Peyer's patch (tissue), 4 donors: ENCODE measurements at regions not wholly inside any gene's neighbourhood (a gene's known extent, or its start where the extent isn't known, plus 50 kb on each side); places are given as distances from the start of the nearest gene placed in this dataset.

Source experiments
- DNase-seq, 3 donors: peaks; one replicate each; pipeline ENCODE4 v3.0.0-alpha.2; 2017 to 2019
- H3K27ac ChIP-seq, 4 donors: fragments of 200-600 bp; sonication (generic); one replicate each; pipeline ENCODE4 v1.5.1; 2016 to 2019
- H3K27me3 ChIP-seq, 2 donors: fragments of 200-600 bp; sonication (generic); one replicate each; pipeline ENCODE4 v1.5.1; 2019
- H3K36me3 ChIP-seq, 3 donors: fragments of 200-600 bp; sonication (generic); one replicate each; pipeline ENCODE4 v1.5.1; 2016 to 2019
- H3K4me1 ChIP-seq, 4 donors: fragments of 200-600 bp; sonication (generic); one replicate each; pipeline ENCODE4 v1.5.1; 2016 to 2019
- H3K4me3 ChIP-seq, 4 donors: fragments of 200-600 bp; sonication (generic); 1 replicate in 3 of 4; 2 replicates in 1 of 4; pipeline ENCODE4 v1.5.1; 2016 to 2019; ENCODE audit warnings: mild to moderate bottlenecking in 1 of 4
- H3K9me3 ChIP-seq, 4 donors: fragments of 200-600 bp; sonication (generic); one replicate each; pipeline ENCODE4 v1.5.1; 2016 to 2019; ENCODE audit warnings: mild to moderate bottlenecking in 1 of 4
- CTCF ChIP-seq, 6 experiments: fragments of 450-650 bp in 4 of 6; fragments of 200-600 bp in 2 of 6; sonication (generic) in 1 of 6; IDR thresholded peaks; one replicate each; pipeline ENCODE4 v1.5.1; 2017 to 2019; ENCODE audit warnings: antibody characterized with exemption in 6 of 6, mild to moderate bottlenecking in 3 of 6, moderate library complexity in 1 of 6
- POLR2A ChIP-seq, 2 donors: fragments of 450-650 bp; IDR thresholded peaks; one replicate each; pipeline ENCODE4 v1.5.1; 2017; ENCODE audit warnings: antibody characterized with exemption in 2 of 2, mild to moderate bottlenecking in 2 of 2, moderate library complexity in 2 of 2

DNA sequence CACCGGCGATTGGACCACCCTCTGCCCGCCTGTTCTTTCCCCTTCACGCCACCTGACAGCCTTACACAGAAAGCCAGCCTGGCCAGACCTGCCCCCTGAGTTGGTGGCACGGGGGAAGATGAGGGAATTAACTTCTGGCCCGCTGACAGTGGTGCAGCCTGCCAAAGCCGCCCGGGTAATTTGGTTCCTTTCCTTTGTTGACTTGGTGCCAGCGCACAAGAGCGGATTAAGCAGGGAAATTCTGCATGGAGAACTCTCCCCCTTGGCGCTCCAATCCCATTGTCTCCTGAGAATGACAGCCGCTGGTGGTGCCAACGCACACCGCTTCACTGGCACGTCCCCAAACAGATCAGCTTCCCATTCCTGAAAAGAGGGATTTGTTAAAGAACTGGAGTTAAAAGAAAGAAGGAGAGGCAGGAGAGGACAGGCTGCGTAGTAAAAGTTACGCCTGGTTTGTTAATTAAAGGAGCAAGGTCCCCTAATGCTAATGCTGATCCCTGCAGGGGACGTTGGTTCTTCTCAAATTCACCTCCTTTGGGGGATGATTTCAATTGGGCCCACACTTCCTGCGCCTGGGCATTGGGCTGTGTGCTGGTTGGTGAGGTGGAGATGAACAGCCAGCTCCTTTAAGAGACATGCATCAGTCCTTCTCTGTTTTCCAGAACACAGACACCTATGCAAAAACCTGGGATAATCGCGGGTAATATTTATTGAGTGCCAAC, 286.8 kb downstream of the MYCN start:
- Histone ChIP-seq H3K27me3 (no peaks in the 10 kb centered on the region), H3K4me3 (no peak overlapping the region), H3K4me1 (no peaks in the 10 kb centered on the region), H3K27ac (no peak overlapping the region), H3K9me3 (no peaks in the 10 kb centered on the region), H3K36me3 (no peaks in the 10 kb centered on the region)
- DNase-seq: no peak
- TF ChIP-seq CTCF (IDR thresholded peaks at IDR 0.05) (no peak), POLR2A (IDR thresholded peaks at IDR 0.05) (no peak)

GRCh38 chr2:16226381-16226780, 286.0 kb downstream of the MYCN start:
- no peak overlapping the region for H3K4me3 ChIP-seq
- no peak for DNase-seq
- no peaks in the 10 kb centered on the region for H3K27me3 ChIP-seq
- H3K9me3 ChIP-seq: no peaks in the 10 kb centered on the region
- no peaks in the 10 kb centered on the region for H3K4me1 ChIP-seq
- no peak overlapping the region for H3K27ac ChIP-seq
- no peaks in the 10 kb centered on the region for H3K36me3 ChIP-seq
- TF ChIP-seq POLR2A (IDR thresholded peaks at IDR 0.05) (no peak), CTCF (IDR thresholded peaks at IDR 0.05) (no peak)

DNA sequence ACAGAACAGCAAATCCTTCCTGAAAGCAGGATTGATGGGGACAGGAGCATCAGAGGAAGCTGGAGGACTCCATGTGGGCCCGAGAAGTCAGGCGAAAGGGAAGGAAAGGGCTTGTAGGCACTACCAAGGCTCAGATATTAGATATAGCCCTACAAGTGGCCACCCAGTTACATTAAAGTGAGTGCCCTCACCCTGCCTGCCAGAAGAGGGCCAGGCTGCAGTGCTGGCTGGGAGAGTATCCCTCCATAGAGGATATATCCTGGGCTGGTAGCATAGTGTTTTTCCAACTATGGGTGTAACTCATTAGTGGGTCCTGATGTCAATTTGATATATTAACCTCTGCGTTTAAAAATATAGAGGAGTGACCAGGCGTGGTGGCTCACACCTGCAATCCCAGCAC, 285.2 kb downstream of the MYCN start:
- DNase-seq: no peak
- no peaks in the 10 kb centered on the region for H3K4me1 ChIP-seq
- no peak for TF ChIP-seq POLR2A (IDR thresholded peaks at IDR 0.05)
- TF ChIP-seq CTCF (IDR thresholded peaks at IDR 0.05): no peak
- H3K36me3 ChIP-seq: no peaks in the 10 kb centered on the region
- no peak overlapping the region for H3K4me3 ChIP-seq
- H3K9me3 ChIP-seq: no peaks in the 10 kb centered on the region
- H3K27me3 ChIP-seq: no peaks in the 10 kb centered on the region
- H3K27ac ChIP-seq: no peak overlapping the region

DNA sequence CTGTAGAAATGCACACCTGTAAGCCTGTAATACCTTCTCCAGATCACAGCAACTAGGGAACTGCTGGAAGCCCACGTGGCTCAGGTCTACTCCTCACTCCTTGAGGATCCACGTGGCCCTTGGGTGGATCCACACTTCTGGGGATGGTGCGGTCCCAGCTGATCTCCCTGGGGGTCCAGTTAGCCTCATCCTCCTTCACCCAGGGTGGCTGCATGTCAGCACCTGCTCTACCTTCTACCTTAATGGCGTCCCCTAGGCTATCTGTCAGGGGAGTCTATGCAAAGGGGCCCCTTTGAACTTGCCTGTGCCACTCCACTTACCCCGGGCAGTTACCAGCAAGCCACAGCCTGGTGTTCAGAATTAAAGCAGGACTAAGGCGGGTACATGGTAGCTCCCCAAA, 284.7 kb downstream of the MYCN start:
- no peak for TF ChIP-seq CTCF (IDR thresholded peaks at IDR 0.05)
- TF ChIP-seq POLR2A (IDR thresholded peaks at IDR 0.05): no peak

GRCh38 chr2:16224298-16225045, 284.1 kb downstream of the MYCN start:
- H3K27me3 ChIP-seq: no peaks in the 10 kb centered on the region
- no peak overlapping the region for H3K27ac ChIP-seq
- no peaks in the 10 kb centered on the region for H3K9me3 ChIP-seq
- no peak for DNase-seq
- H3K4me3 ChIP-seq: no peak overlapping the region
- no peaks in the 10 kb centered on the region for H3K36me3 ChIP-seq
- TF ChIP-seq CTCF (IDR thresholded peaks at IDR 0.05) (no peak), POLR2A (IDR thresholded peaks at IDR 0.05) (no peak)
- no peaks in the 10 kb centered on the region for H3K4me1 ChIP-seq

More for the DNA sequence above, 284.7 kb downstream of the MYCN start:
- Histone ChIP-seq H3K36me3 (no peaks in the 10 kb centered on the region), H3K4me3 (no peak overlapping the region), H3K4me1 (no peaks in the 10 kb centered on the region), H3K27me3 (no peaks in the 10 kb centered on the region), H3K27ac (no peak overlapping the region), H3K9me3 (no peaks in the 10 kb centered on the region)
- no peak for DNase-seq
